ENCODE measurements at regions not wholly inside any gene's neighbourhood (a gene's known extent, or its start where the extent isn't known, plus 50 kb on each side); places are given as distances from the start of the nearest gene placed in this dataset.
"Not testable (repeated sequence)": the region's sequence is repeated elsewhere in the genome, so short reads cannot be mapped to it uniquely, and the experiment has no call there.

- intact Hi-C loops (cut with DNase I), result no loop called here
- DNase-seq (ENCODE audit: missing footprints) (no peak), ATAC-seq (no peak)
Observed at GRCh38 chr2:208982831-208983230, 441.0 kb upstream of the MAP2 start.

- DNase-seq (ENCODE audit: missing footprints) (no peak), ATAC-seq (no peak)
- intact Hi-C loops (cut with DNase I), result no loop called here
Observed at GRCh38 chr2:208983486-208983885, 440.4 kb upstream of the MAP2 start.

GRCh38 chr2:208984376-208985090, 439.3 kb upstream of the MAP2 start:
- intact Hi-C loops (cut with DNase I), result no loop called here
- ATAC-seq (no peak), DNase-seq (ENCODE audit: missing footprints) (no peak)

GRCh38 chr2:208985644-208986043, 438.2 kb upstream of the MAP2 start:
- ATAC-seq, result no peak
- intact Hi-C loops (cut with DNase I), result no loop called here
- no peak for DNase-seq (ENCODE audit: missing footprints)

- intact Hi-C loops (cut with DNase I), result no loop called here
- DNase-seq (ENCODE audit: missing footprints) (no peak), ATAC-seq (no peak)
Observed at GRCh38 chr2:208990716-208991115, 433.1 kb upstream of the MAP2 start.

- intact Hi-C loops (cut with DNase I), result no loop called here
- no peak for ATAC-seq
- DNase-seq (ENCODE audit: missing footprints), result no peak
Observed at GRCh38 chr2:208999911-209000310, 423.9 kb upstream of the MAP2 start.

- intact Hi-C loops (cut with DNase I), result no loop called here
- ATAC-seq (no peak), DNase-seq (ENCODE audit: missing footprints) (no peak)
Observed at GRCh38 chr2:209002054-209002453, 421.8 kb upstream of the MAP2 start.

- no peak for DNase-seq (ENCODE audit: missing footprints)
- intact Hi-C loops (cut with DNase I), result no loop called here
- no peak for ATAC-seq
Observed at GRCh38 chr2:209005371-209005770, 418.5 kb upstream of the MAP2 start.

GRCh38 chr2:209008636-209009287, 415.1 kb upstream of the MAP2 start:
- DNase-seq (ENCODE audit: missing footprints) (no peak), ATAC-seq (no peak)
- intact Hi-C loops (cut with DNase I), result no loop called here

GRCh38 chr2:209018633-209019032, 405.2 kb upstream of the MAP2 start:
- ATAC-seq; DNase-seq (ENCODE audit: missing footprints); intact Hi-C loops (cut with DNase I): not testable (repeated sequence)

- DNase-seq (ENCODE audit: missing footprints), result no peak
- intact Hi-C loops (cut with DNase I), result no loop called here
- ATAC-seq, result no peak
Observed at GRCh38 chr2:209029249-209029648, 394.6 kb upstream of the MAP2 start.

- intact Hi-C loops (cut with DNase I), result no loop called here
- no peak for ATAC-seq
- DNase-seq (ENCODE audit: missing footprints), result no peak
Observed at GRCh38 chr2:209044307-209044706, 379.5 kb upstream of the MAP2 start.

- ATAC-seq (no peak), DNase-seq (ENCODE audit: missing footprints) (no peak)
- intact Hi-C loops (cut with DNase I), result no loop called here
Observed at GRCh38 chr2:209046163-209046562, 377.7 kb upstream of the MAP2 start.

- DNase-seq (ENCODE audit: missing footprints) (no peak), ATAC-seq (no peak)
- intact Hi-C loops (cut with DNase I), result no loop called here
Observed at GRCh38 chr2:209049608-209050007, 374.2 kb upstream of the MAP2 start.

GRCh38 chr2:209062210-209062609, 361.6 kb upstream of the MAP2 start:
- ATAC-seq (no peak), DNase-seq (ENCODE audit: missing footprints) (no peak)
- intact Hi-C loops (cut with DNase I), result no loop called here

GRCh38 chr2:209070262-209070661, 353.6 kb upstream of the MAP2 start:
- ATAC-seq, result no peak
- intact Hi-C loops (cut with DNase I), result no loop called here
- DNase-seq (ENCODE audit: missing footprints), result no peak

- intact Hi-C loops (cut with DNase I), result no loop called here
- DNase-seq (ENCODE audit: missing footprints), result no peak
- ATAC-seq, result no peak
Observed at GRCh38 chr2:209073151-209073550, 350.7 kb upstream of the MAP2 start.

- DNase-seq (ENCODE audit: missing footprints) (no peak), ATAC-seq (no peak)
- intact Hi-C loops (cut with DNase I), result no loop called here
Observed at GRCh38 chr2:209074711-209075110, 349.1 kb upstream of the MAP2 start.

GRCh38 chr2:209076151-209076550, 347.7 kb upstream of the MAP2 start:
- intact Hi-C loops (cut with DNase I), result no loop called here
- no peak for ATAC-seq
- DNase-seq (ENCODE audit: missing footprints), result no peak

GRCh38 chr2:209086761-209087160, 337.1 kb upstream of the MAP2 start:
- ATAC-seq, result no peak
- intact Hi-C loops (cut with DNase I), result no loop called here

GRCh38 chr2:209091056-209091455, 332.8 kb upstream of the MAP2 start:
- intact Hi-C loops (cut with DNase I), result no loop called here
- ATAC-seq, result no peak

More at GRCh38 chr2:209086761-209087160, 337.1 kb upstream of the MAP2 start:
- DNase-seq (ENCODE audit: missing footprints), result no peak

More at GRCh38 chr2:209091056-209091455, 332.8 kb upstream of the MAP2 start:
- no peak for DNase-seq (ENCODE audit: missing footprints)
